Skin of body (tissue), 2 donors: ENCODE measurements at regions not wholly inside any gene's neighbourhood (a gene's known extent, or its start where the extent isn't known, plus 50 kb on each side); places are given as distances from the start of the nearest gene placed in this dataset. TPM values are rescaled to one million over a fixed set of nuclear protein-coding genes. Genes with fewer than 3 reads are reported as not detected.
"Not testable (repeated sequence)": the region's sequence is repeated elsewhere in the genome, so short reads cannot be mapped to it uniquely, and the experiment has no call there.

Experiments used
- DNase-seq: peaks from one replicate; lab custom pipeline; 2025; lab: John Stamatoyannopoulos, UW
- small RNA-seq: library from RNA; depleted of rRNA; stranded (forward); fragments of <200 nt; gene quantifications from one replicate; pipeline ENCODE3, GENCODE V24; 2014; ENCODE audit warnings: low replicate concordance

GRCh38 chrX:89021964-89022363 is 274.9 kb downstream of the CPXCR1 start:
- no peak for DNase-seq

GRCh38 chrX:89033723-89034122 is 286.7 kb downstream of the CPXCR1 start:
- no peak for DNase-seq

GRCh38 chrX:89034679-89035078 is 287.7 kb downstream of the CPXCR1 start:
- DNase-seq, result no peak

- no peak for DNase-seq
Observed at GRCh38 chrX:89053223-89053622, 306.2 kb downstream of the CPXCR1 start.

GRCh38 chrX:89099587-89099986 is 352.6 kb downstream of the CPXCR1 start:
- not testable (repeated sequence) for DNase-seq

GRCh38 chrX:89124985-89125384 is 378.0 kb downstream of the CPXCR1 start:
- DNase-seq, result no peak

Small RNA genes in the stretch of these regions (small RNA-seq; reads per million reads assigned to genes)
- not detected for gene AL731768.1
